Stomach (tissue), 8 donors: ENCODE measurements at regions not wholly inside any gene's neighbourhood (a gene's known extent, or its start where the extent isn't known, plus 50 kb on each side); places are given as distances from the start of the nearest gene placed in this dataset.
A peak's percentile ranks its signal among the peaks of the same experiment; 100 is the strongest.

Source experiments
- DNase-seq, 2 donors: peaks; one replicate each; pipeline versions ENCODE4 v3.0.0 to v3.0.0-alpha.2; 2013 to 2019
- H3K27ac ChIP-seq, 5 donors: fragments of 200-600 bp in 4 of 5; sonication (generic) in 4 of 5; one replicate each; pipeline ENCODE4 v1.5.1; 2013 to 2019; ENCODE audit warnings: mild to moderate bottlenecking in 1 of 5, moderate library complexity in 1 of 5
- H3K27me3 ChIP-seq, 3 donors: fragments of 200-600 bp; sonication (generic); one replicate each; pipeline ENCODE4 v1.5.1; 2017 to 2019; ENCODE audit warnings: mixed run types in 1 of 3
- H3K36me3 ChIP-seq, 4 donors: fragments of 200-600 bp; sonication (generic); 1 replicate in 3 of 4; 2 replicates in 1 of 4; pipeline ENCODE4 v1.5.1; 2016 to 2019
- H3K4me1 ChIP-seq, 4 donors: fragments of 200-600 bp; sonication (generic); one replicate each; pipeline ENCODE4 v1.5.1; 2016 to 2019
- H3K4me3 ChIP-seq, 4 donors: fragments of 200-600 bp; sonication (generic) in 3 of 4; one replicate each; pipeline ENCODE4 v1.5.1; 2016 to 2019; ENCODE audit warnings: mild to moderate bottlenecking in 1 of 4
- H3K9me3 ChIP-seq, 4 donors: fragments of 200-600 bp; sonication (generic); one replicate each; pipeline ENCODE4 v1.5.1; 2016 to 2019
- CTCF ChIP-seq, 7 experiments: fragments of 450-650 bp in 4 of 7; fragments of 200-600 bp in 3 of 7; sonication (generic) in 3 of 7; IDR thresholded peaks; one replicate each; pipeline ENCODE4 v1.5.1; 2016 to 2019; ENCODE audit warnings: antibody characterized with exemption in 7 of 7, control low read depth in 2 of 7, mild to moderate bottlenecking in 1 of 7
- EP300 ChIP-seq: sonication (generic); formaldehyde crosslinking; IDR thresholded peaks from one replicate; pipeline ENCODE4 v1.6.1; 2017; ENCODE audit warnings: antibody characterized with exemption
- POLR2A ChIP-seq, 4 donors: fragments of 450-650 bp; IDR thresholded peaks; one replicate each; pipeline ENCODE4 v1.6.1; 2016; ENCODE audit warnings: antibody characterized with exemption in 4 of 4, control low read depth in 2 of 4, mild to moderate bottlenecking in 1 of 4, moderate library complexity in 1 of 4
- POLR2AphosphoS5 ChIP-seq, 3 donors: sonication (generic); formaldehyde crosslinking; IDR thresholded peaks; one replicate each; pipeline ENCODE4 v1.6.1; 2016; ENCODE audit warnings: antibody characterized with exemption in 3 of 3
- WGBS, 5 donors: extraction: QIAGEN DNeasy Blood & Tissue Kit in 3 of 5; methylation state at CpG; one replicate each; pipeline versions ENCODE4 v1.1.5 to v1.1.7; 2013 to 2018; 5-methylcytosine and 5-hydroxymethylcytosine counted together
- intact Hi-C: fragments of 100-400 bp; cut with DNase I; formaldehyde crosslinking; loops from one replicate; pipeline ENCODE4 v1.15.1; 2023; ENCODE audit warnings: low total_unique reads
- donor health status: healthy with polysubstance abuse.
- donor health status: Bipolar disorder and iron deficiency.
- donor health status: healthy.

- no peak overlapping the region for H3K4me3 ChIP-seq
- intact Hi-C loops = no loop called here
- no peaks in the 10 kb centered on the region for H3K9me3 ChIP-seq
- H3K4me1 ChIP-seq = no peaks in the 10 kb centered on the region
- no peaks in the 10 kb centered on the region for H3K36me3 ChIP-seq
- TF ChIP-seq POLR2AphosphoS5 (IDR thresholded peaks at IDR 0.05) (no peak), POLR2A (IDR thresholded peaks at IDR 0.05) (no peak)
- DNase-seq = no peak
- H3K27me3 ChIP-seq = no peaks in the 10 kb centered on the region
- H3K27ac ChIP-seq = no peak overlapping the region
Measured at GRCh38 chr6:140908505-140908904, 1224.2 kb upstream of the GJE1 start.

- intact Hi-C loops = no loop called here
- no peak for DNase-seq
- H3K4me3 ChIP-seq = no peak overlapping the region
- no peak overlapping the region for H3K27ac ChIP-seq
- 83 to 95% (median 93%) methylated on average over 7 to 9 of the region's 9 CpGs for WGBS, 5 donors
- H3K27me3 ChIP-seq = no peaks in the 10 kb centered on the region
- H3K4me1 ChIP-seq = no peaks in the 10 kb centered on the region
- peaks cover 0 to 4% (median 0%) of the 10 kb centered on the region in 4 donors for H3K9me3 ChIP-seq
- TF ChIP-seq CTCF (IDR thresholded peaks at IDR 0.05) (no peak), POLR2AphosphoS5 (IDR thresholded peaks at IDR 0.05) (no peak)
- H3K36me3 ChIP-seq = no peaks in the 10 kb centered on the region
Measured at GRCh38 chr6:140907235-140907634, 1225.5 kb upstream of the GJE1 start.

- H3K4me1 ChIP-seq = no peaks in the 10 kb centered on the region
- no peaks in the 10 kb centered on the region for H3K27me3 ChIP-seq
- intact Hi-C loops = no loop called here
- TF ChIP-seq POLR2A (IDR thresholded peaks at IDR 0.05) (no peak), EP300 (no peak), POLR2AphosphoS5 (IDR thresholded peaks at IDR 0.05) (no peak), CTCF (IDR thresholded peaks at IDR 0.05) (no peak)
- DNase-seq = no peak
- H3K36me3 ChIP-seq = no peaks in the 10 kb centered on the region
- H3K27ac ChIP-seq = no peak overlapping the region
- H3K4me3 ChIP-seq = no peak overlapping the region
- peaks cover 0 to 13% (median 6%) of the 10 kb centered on the region in 4 donors for H3K9me3 ChIP-seq
Measured at GRCh38 chr6:140905724-140906123, 1227.0 kb upstream of the GJE1 start.

- TF ChIP-seq CTCF (IDR thresholded peaks at IDR 0.05) (no peak), EP300 (no peak), POLR2AphosphoS5 (IDR thresholded peaks at IDR 0.05) (no peak), POLR2A (IDR thresholded peaks at IDR 0.05) (no peak)
- 84 to 90% (median 88%) methylated on average over 1 of the region's 1 CpG for WGBS, 5 donors
Measured at GRCh38 chr6:140905050-140905449, 1227.7 kb upstream of the GJE1 start.

GRCh38 chr6:140897804-140898573, 1234.7 kb upstream of the GJE1 start:
- Histone ChIP-seq H3K4me3 (peak overlapping the region in 1 of 4 donors; percentile 11), H3K27ac (no peak overlapping the region), H3K36me3 (no peaks in the 10 kb centered on the region), H3K27me3 (no peaks in the 10 kb centered on the region), H3K4me1 (no peaks in the 10 kb centered on the region), H3K9me3 (peaks cover 0 to 13% (median 6%) of the 10 kb centered on the region in 4 donors)
- intact Hi-C loops = no loop called here
- DNase-seq = no peak
- 65 to 81% (median 78%) methylated on average over 8 of the region's 8 CpGs for WGBS, 5 donors
- TF ChIP-seq EP300 = no peak
- TF ChIP-seq POLR2AphosphoS5 (IDR thresholded peaks at IDR 0.05) = no peak
- no peak for TF ChIP-seq CTCF (IDR thresholded peaks at IDR 0.05)
- TF ChIP-seq POLR2A (IDR thresholded peaks at IDR 0.05) = no peak

More at GRCh38 chr6:140905050-140905449, 1227.7 kb upstream of the GJE1 start:
- H3K27me3 ChIP-seq = no peaks in the 10 kb centered on the region
- H3K4me1 ChIP-seq = no peaks in the 10 kb centered on the region
- intact Hi-C loops = no loop called here
- peaks cover 0 to 13% (median 6%) of the 10 kb centered on the region in 4 donors for H3K9me3 ChIP-seq
- DNase-seq = no peak
- H3K27ac ChIP-seq = no peak overlapping the region
- H3K36me3 ChIP-seq = no peaks in the 10 kb centered on the region
- no peak overlapping the region for H3K4me3 ChIP-seq
